Mesenchymal stem cell (in vitro differentiated cells and primary cell): ENCODE measurements at regions not wholly inside any gene's neighbourhood (a gene's known extent, or its start where the extent isn't known, plus 50 kb on each side); places are given as distances from the start of the nearest gene placed in this dataset.
A peak's percentile ranks its signal among the peaks of the same experiment; 100 is the strongest.
"Not testable (repeated sequence)": the region's sequence is repeated elsewhere in the genome, so short reads cannot be mapped to it uniquely, and the experiment has no call there.

Source experiments
- DNase-seq: peaks from one replicate; pipeline ENCODE4 v3.0.0-alpha.2; 2013
- H2AFZ ChIP-seq: one replicate; pipeline ENCODE4 v1.6.1; 2013; ENCODE audit warnings: low read depth, mild to moderate bottlenecking, control low read depth, inconsistent platforms, low read length, moderate library complexity
- H2AK5ac ChIP-seq: 2 replicates; pipeline ENCODE4 v1.6.1; 2013; ENCODE audit warnings: low read length, moderate library complexity, mild to moderate bottlenecking, inconsistent platforms; ENCODE audit not compliant: severe bottlenecking
- H2BK120ac ChIP-seq: one replicate; pipeline ENCODE4 v1.6.1; 2013; ENCODE audit warnings: low read depth, mild to moderate bottlenecking, inconsistent platforms, low read length, moderate library complexity
- H2BK12ac ChIP-seq, 2 experiments: one replicate each; pipeline ENCODE4 v1.6.1; 2013; ENCODE audit warnings: inconsistent platforms in 2 of 2, low read length in 2 of 2, mild to moderate bottlenecking in 2 of 2, moderate library complexity in 2 of 2, control low read depth in 1 of 2
- H2BK15ac ChIP-seq: one replicate; pipeline ENCODE4 v1.6.1; 2013; ENCODE audit warnings: mild to moderate bottlenecking, low read depth, inconsistent platforms; ENCODE audit not compliant: poor library complexity, severe bottlenecking
- H2BK5ac ChIP-seq: 2 replicates; pipeline ENCODE4 v1.6.1; 2013; ENCODE audit warnings: low read depth, mild to moderate bottlenecking, low read length, control low read depth, inconsistent platforms; ENCODE audit not compliant: poor library complexity, severe bottlenecking
- H3K14ac ChIP-seq, 2 experiments: one replicate each; pipeline ENCODE4 v1.6.1; 2013; ENCODE audit warnings: inconsistent platforms in 2 of 2, low read length in 2 of 2, control low read depth in 1 of 2, mild to moderate bottlenecking in 1 of 2, moderate library complexity in 1 of 2
- H3K18ac ChIP-seq, 2 experiments: one replicate each; pipeline ENCODE4 v1.6.1; 2013; ENCODE audit warnings: inconsistent platforms in 2 of 2, low read length in 2 of 2, control low read depth in 1 of 2, low read depth in 1 of 2, mild to moderate bottlenecking in 1 of 2
- H3K23ac ChIP-seq, 2 experiments: one replicate each; pipeline ENCODE4 v1.6.1; 2013; ENCODE audit warnings: inconsistent platforms in 2 of 2, low read length in 2 of 2, mild to moderate bottlenecking in 2 of 2, moderate library complexity in 2 of 2, control low read depth in 1 of 2
- H3K27ac ChIP-seq: 2 replicates; pipeline ENCODE4 v1.5.1; 2013; ENCODE audit warnings: mild to moderate bottlenecking, moderate library complexity, low read length, control low read depth, inconsistent platforms; ENCODE audit not compliant: poor library complexity, severe bottlenecking
- H3K27me3 ChIP-seq, 2 experiments: 2 replicates each; pipeline versions ENCODE4 v1.6.1 to v1.7.0; 2013; ENCODE audit warnings: low read length in 2 of 2, mild to moderate bottlenecking in 2 of 2, moderate library complexity in 2 of 2, control low read depth in 1 of 2, inconsistent platforms in 1 of 2; ENCODE audit not compliant: control insufficient read depth in 1 of 2, insufficient read depth in 1 of 2
- H3K36me3 ChIP-seq, 2 experiments: 2 replicates each; pipeline versions ENCODE4 v1.6.1 to v1.7.0; 2013; ENCODE audit warnings: low read length in 2 of 2, control low read depth in 1 of 2, inconsistent platforms in 1 of 2, low read depth in 1 of 2, mild to moderate bottlenecking in 1 of 2; ENCODE audit not compliant: insufficient read depth in 2 of 2, control insufficient read depth in 1 of 2
- H3K4ac ChIP-seq, 2 experiments: one replicate each; pipeline ENCODE4 v1.6.1; 2013; ENCODE audit warnings: inconsistent platforms in 2 of 2, low read length in 2 of 2, mild to moderate bottlenecking in 2 of 2, moderate library complexity in 2 of 2, control low read depth in 1 of 2, low read depth in 1 of 2
- H3K4me1 ChIP-seq: 2 replicates; pipeline ENCODE4 v1.6.1; 2013; ENCODE audit warnings: low read depth, low read length, control low read depth; ENCODE audit not compliant: control insufficient read depth, insufficient read depth
- H3K4me2 ChIP-seq: 2 replicates; pipeline ENCODE4 v1.6.1; 2013; ENCODE audit warnings: low read length, mild to moderate bottlenecking, inconsistent platforms; ENCODE audit not compliant: poor library complexity, severe bottlenecking
- H3K4me3 ChIP-seq, 2 experiments: 2 replicates each; pipeline versions ENCODE4 v1.5.1 to v1.7.0; 2013; ENCODE audit warnings: low read length in 2 of 2, mild to moderate bottlenecking in 2 of 2, control low read depth in 1 of 2, low read depth in 1 of 2; ENCODE audit not compliant: insufficient read depth in 1 of 2
- H3K79me1 ChIP-seq: replicated peaks from 2 replicates; pipeline ENCODE4 v1.6.1; 2013; ENCODE audit warnings: mild to moderate bottlenecking, control low read depth, low read length, inconsistent platforms; ENCODE audit not compliant: poor library complexity, severe bottlenecking
- H3K9ac ChIP-seq: 2 replicates; pipeline ENCODE4 v1.7.0; 2013; ENCODE audit warnings: mild to moderate bottlenecking, low read length, moderate library complexity
- H3K9me3 ChIP-seq: 2 replicates; pipeline ENCODE4 v1.7.0; 2013; ENCODE audit warnings: mild to moderate bottlenecking, low read length; ENCODE audit not compliant: control insufficient read depth
- H4K8ac ChIP-seq: one replicate; pipeline ENCODE4 v1.6.1; 2013; ENCODE audit warnings: inconsistent platforms, mild to moderate bottlenecking, low read length, moderate library complexity
- H4K91ac ChIP-seq: one replicate; pipeline ENCODE4 v1.6.1; 2013; ENCODE audit warnings: mild to moderate bottlenecking, low read length, inconsistent platforms
- WGBS: methylation state at CpG from one replicate; pipeline ENCODE4 v1.1.7; 2013; ENCODE audit warnings: mixed read lengths; 5-methylcytosine and 5-hydroxymethylcytosine counted together

DNA sequence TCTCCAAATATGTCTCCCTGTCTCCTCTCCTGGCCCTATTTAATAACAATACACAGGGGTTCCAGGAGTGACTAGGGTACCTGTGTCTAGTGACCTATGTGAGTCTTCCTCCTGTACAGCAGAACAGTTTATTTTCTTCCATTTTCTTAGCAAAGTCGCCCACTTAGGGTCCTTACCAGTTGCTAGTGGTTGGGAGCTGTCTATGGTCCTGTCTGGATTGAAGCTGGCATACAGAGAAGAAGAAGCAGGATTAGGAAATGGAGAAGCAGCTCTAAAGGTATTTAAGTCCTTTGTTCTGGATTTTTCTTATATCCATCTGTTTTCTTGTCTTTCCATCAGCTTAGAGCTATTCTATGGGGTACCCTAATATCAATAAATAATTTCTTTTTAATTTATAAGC lies 587.1 kb upstream of the CPEB2 start:
- Histone ChIP-seq H3K36me3 (no peaks in the 10 kb centered on the region), H3K14ac (no peak overlapping the region), H4K91ac (no peak overlapping the region), H2BK15ac (no peak overlapping the region), H3K23ac (no peak overlapping the region), H3K4me3 (no peak overlapping the region), H2BK5ac (no peak overlapping the region), H2BK120ac (no peak overlapping the region), H2BK12ac (no peak overlapping the region), H2AFZ (no peak overlapping the region), H3K4me1 (no peaks in the 10 kb centered on the region), H3K9ac (no peak overlapping the region), H3K18ac (no peak overlapping the region), H4K8ac (no peak overlapping the region), H3K27me3 (peaks cover 0 to 2% of the 10 kb centered on the region in 2 experiments), H3K4ac (no peak overlapping the region), H3K4me2 (no peak overlapping the region), H2AK5ac (no peak overlapping the region), H3K27ac (no peak overlapping the region), H3K9me3 (no peaks in the 10 kb centered on the region), H3K79me1 (no peaks in the 10 kb centered on the region)
- WGBS, result 17% methylated on average over 1 of the region's 1 CpG
- peak; percentile 29 for DNase-seq

DNA sequence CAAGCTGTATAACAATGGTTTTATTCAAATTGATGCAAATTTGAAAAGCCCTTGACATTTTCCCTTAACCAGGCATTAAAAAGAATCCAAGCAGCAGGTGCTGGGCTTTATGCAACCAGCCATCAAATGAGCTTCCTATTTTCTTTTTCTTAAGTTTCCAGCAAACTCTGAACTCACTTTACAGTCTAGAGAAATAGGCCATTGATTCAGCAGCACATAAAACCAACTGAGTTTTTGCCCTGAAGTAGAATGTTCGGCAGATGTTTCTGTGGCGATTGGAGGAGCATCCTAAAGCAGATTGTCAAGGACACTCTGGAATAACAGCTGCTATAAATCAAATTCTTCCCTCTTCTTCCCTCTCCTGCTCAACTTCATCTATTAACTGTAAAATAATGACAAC lies 582.8 kb upstream of the CPEB2 start:
- H3K4me3 ChIP-seq, result no peak overlapping the region
- DNase-seq, result no peak
- H2BK120ac ChIP-seq, result no peak overlapping the region
- H2BK12ac ChIP-seq, result no peak overlapping the region
- no peak overlapping the region for H3K4ac ChIP-seq
- H3K18ac ChIP-seq, result no peak overlapping the region
- no peak overlapping the region for H4K91ac ChIP-seq
- peaks cover 0 to 2% of the 10 kb centered on the region in 2 experiments for H3K27me3 ChIP-seq
- no peak overlapping the region for H4K8ac ChIP-seq
- no peaks in the 10 kb centered on the region for H3K4me1 ChIP-seq
- H3K79me1 ChIP-seq, result no peaks in the 10 kb centered on the region
- H2BK5ac ChIP-seq, result no peak overlapping the region
- no peak overlapping the region for H2BK15ac ChIP-seq
- 72% methylated on average over 2 of the region's 2 CpGs for WGBS
- no peaks in the 10 kb centered on the region for H3K36me3 ChIP-seq
- no peak overlapping the region for H3K4me2 ChIP-seq
- no peaks in the 10 kb centered on the region for H3K9me3 ChIP-seq
- H3K23ac ChIP-seq, result no peak overlapping the region
- no peak overlapping the region for H2AK5ac ChIP-seq
- no peak overlapping the region for H3K9ac ChIP-seq
- no peak overlapping the region for H2AFZ ChIP-seq
- no peak overlapping the region for H3K14ac ChIP-seq
- H3K27ac ChIP-seq, result no peak overlapping the region

GRCh38 chr4:14426297-14426696 lies 576.0 kb upstream of the CPEB2 start:
- not testable (repeated sequence) for H3K79me1 ChIP-seq, H4K91ac ChIP-seq, H3K9me3 ChIP-seq, H3K4me3 ChIP-seq, H3K4me2 ChIP-seq, H3K9ac ChIP-seq, H3K23ac ChIP-seq, H3K27me3 ChIP-seq, H2BK120ac ChIP-seq, H2BK15ac ChIP-seq, H2AK5ac ChIP-seq, H2BK5ac ChIP-seq, H3K4ac ChIP-seq, H2AFZ ChIP-seq, H4K8ac ChIP-seq, H3K18ac ChIP-seq, H3K4me1 ChIP-seq, H3K36me3 ChIP-seq, H3K14ac ChIP-seq, DNase-seq, H3K27ac ChIP-seq, H2BK12ac ChIP-seq
- WGBS, result 91% methylated on average over 15 of the region's 15 CpGs

GRCh38 chr4:14428125-14428524 lies 574.2 kb upstream of the CPEB2 start:
- Histone ChIP-seq H3K4ac (no peak overlapping the region), H3K27me3 (no peaks in the 10 kb centered on the region), H2BK15ac (no peak overlapping the region), H4K8ac (no peak overlapping the region), H4K91ac (no peak overlapping the region), H2BK5ac (no peak overlapping the region), H3K79me1 (no peaks in the 10 kb centered on the region), H2AFZ (no peak overlapping the region), H3K23ac (no peak overlapping the region), H3K27ac (no peak overlapping the region), H3K4me3 (no peak overlapping the region), H3K9ac (no peak overlapping the region), H3K36me3 (no peaks in the 10 kb centered on the region), H3K9me3 (no peaks in the 10 kb centered on the region), H2BK12ac (no peak overlapping the region), H3K4me1 (no peaks in the 10 kb centered on the region), H2BK120ac (no peak overlapping the region), H3K18ac (no peak overlapping the region), H3K14ac (no peak overlapping the region), H3K4me2 (no peak overlapping the region), H2AK5ac (no peak overlapping the region)
- DNase-seq, result no peak
- WGBS, result 91% methylated on average over 2 of the region's 2 CpGs
